ENCODE measurements at regions not wholly inside any gene's neighbourhood (a gene's known extent, or its start where the extent isn't known, plus 50 kb on each side); places are given as distances from the start of the nearest gene placed in this dataset.
"Not testable (repeated sequence)": the region's sequence is repeated elsewhere in the genome, so short reads cannot be mapped to it uniquely, and the experiment has no call there.

DNA sequence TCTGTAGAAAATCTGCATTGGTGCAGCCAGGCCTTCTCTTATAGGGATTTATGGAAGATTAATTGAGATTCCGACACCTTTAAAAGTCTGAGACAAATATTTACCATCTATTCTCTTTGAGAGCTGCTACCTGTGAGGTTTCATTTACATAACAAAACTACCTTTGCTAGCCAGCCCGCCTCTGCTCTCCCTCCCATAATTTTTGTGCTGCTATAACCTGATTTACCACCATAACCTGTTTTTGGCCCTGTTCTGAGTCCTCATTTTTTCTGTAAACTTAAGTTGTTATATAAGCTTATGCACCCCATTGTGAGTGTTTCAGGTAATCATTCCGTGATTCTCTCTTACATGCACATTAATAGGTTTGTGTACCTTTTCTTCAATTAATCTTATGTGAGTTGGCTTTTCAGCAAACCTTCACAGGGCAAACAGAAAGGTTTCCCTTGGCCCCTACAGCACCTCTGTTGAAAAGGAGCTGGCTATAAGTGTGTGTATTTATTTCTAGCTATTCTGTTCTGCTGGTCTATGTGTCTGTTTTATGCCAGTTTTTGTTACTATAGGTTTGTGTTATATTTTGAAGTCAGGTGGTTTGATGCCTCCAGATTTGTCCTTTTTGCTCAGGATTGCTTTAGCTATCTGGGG is 114.9 kb upstream of the XIRP2 start:
- no peak overlapping the region for H3K27ac ChIP-seq (ENCODE audit: low read length)
- H3F3A ChIP-seq (ENCODE audit: insufficient read depth, low read length, poor library complexity, severe bottlenecking) = no peaks in the 10 kb centered on the region
- H3K9me3 ChIP-seq (ENCODE audit: low read length) = no peaks in the 10 kb centered on the region
- H3K9me2 ChIP-seq (ENCODE audit: insufficient read depth, low read length) = no peaks in the 10 kb centered on the region
- no peaks in the 10 kb centered on the region for H3K79me2 ChIP-seq (replicated peaks; ENCODE audit: insufficient read depth, low read length)
- no peak overlapping the region for H3K4me2 ChIP-seq (ENCODE audit: low read length)
- TF ChIP-seq EP300 (conservative IDR thresholded peaks at IDR 0.05; ENCODE audit: poor library complexity, severe bottlenecking) (no peak), EZH2 (IDR thresholded peaks at IDR 0.05; ENCODE audit: borderline replicate concordance, insufficient read depth, low read length, poor library complexity, severe bottlenecking) (no peak), SMC3 (conservative IDR thresholded peaks at IDR 0.05; ENCODE audit: poor library complexity) (no peak), RAD21 (conservative IDR thresholded peaks at IDR 0.05) (no peak), TAF1 (IDR thresholded peaks at IDR 0.05; ENCODE audit: low read depth) (no peak), POLR2AphosphoS5 (IDR thresholded peaks at IDR 0.05) (no peak), MXI1 (conservative IDR thresholded peaks at IDR 0.05; ENCODE audit: poor library complexity, severe bottlenecking) (no peak)
- TF ChIP-seq, protein P1, sequence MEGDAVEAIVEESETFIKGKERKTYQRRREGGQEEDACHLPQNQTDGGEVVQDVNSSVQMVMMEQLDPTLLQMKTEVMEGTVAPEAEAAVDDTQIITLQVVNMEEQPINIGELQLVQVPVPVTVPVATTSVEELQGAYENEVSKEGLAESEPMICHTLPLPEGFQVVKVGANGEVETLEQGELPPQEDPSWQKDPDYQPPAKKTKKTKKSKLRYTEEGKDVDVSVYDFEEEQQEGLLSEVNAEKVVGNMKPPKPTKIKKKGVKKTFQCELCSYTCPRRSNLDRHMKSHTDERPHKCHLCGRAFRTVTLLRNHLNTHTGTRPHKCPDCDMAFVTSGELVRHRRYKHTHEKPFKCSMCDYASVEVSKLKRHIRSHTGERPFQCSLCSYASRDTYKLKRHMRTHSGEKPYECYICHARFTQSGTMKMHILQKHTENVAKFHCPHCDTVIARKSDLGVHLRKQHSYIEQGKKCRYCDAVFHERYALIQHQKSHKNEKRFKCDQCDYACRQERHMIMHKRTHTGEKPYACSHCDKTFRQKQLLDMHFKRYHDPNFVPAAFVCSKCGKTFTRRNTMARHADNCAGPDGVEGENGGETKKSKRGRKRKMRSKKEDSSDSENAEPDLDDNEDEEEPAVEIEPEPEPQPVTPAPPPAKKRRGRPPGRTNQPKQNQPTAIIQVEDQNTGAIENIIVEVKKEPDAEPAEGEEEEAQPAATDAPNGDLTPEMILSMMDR (IDR thresholded peaks at IDR 0.05; ENCODE audit: poor library complexity, severe bottlenecking) = no peak
- TF ChIP-seq, protein P2, sequence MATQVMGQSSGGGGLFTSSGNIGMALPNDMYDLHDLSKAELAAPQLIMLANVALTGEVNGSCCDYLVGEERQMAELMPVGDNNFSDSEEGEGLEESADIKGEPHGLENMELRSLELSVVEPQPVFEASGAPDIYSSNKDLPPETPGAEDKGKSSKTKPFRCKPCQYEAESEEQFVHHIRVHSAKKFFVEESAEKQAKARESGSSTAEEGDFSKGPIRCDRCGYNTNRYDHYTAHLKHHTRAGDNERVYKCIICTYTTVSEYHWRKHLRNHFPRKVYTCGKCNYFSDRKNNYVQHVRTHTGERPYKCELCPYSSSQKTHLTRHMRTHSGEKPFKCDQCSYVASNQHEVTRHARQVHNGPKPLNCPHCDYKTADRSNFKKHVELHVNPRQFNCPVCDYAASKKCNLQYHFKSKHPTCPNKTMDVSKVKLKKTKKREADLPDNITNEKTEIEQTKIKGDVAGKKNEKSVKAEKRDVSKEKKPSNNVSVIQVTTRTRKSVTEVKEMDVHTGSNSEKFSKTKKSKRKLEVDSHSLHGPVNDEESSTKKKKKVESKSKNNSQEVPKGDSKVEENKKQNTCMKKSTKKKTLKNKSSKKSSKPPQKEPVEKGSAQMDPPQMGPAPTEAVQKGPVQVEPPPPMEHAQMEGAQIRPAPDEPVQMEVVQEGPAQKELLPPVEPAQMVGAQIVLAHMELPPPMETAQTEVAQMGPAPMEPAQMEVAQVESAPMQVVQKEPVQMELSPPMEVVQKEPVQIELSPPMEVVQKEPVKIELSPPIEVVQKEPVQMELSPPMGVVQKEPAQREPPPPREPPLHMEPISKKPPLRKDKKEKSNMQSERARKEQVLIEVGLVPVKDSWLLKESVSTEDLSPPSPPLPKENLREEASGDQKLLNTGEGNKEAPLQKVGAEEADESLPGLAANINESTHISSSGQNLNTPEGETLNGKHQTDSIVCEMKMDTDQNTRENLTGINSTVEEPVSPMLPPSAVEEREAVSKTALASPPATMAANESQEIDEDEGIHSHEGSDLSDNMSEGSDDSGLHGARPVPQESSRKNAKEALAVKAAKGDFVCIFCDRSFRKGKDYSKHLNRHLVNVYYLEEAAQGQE (IDR thresholded peaks at IDR 0.05; ENCODE audit: borderline replicate concordance) = no peak
- no peak overlapping the region for H3K9ac ChIP-seq (ENCODE audit: low read length)
- H3K27me3 ChIP-seq (ENCODE audit: insufficient read depth, low read depth, low read length) = no peaks in the 10 kb centered on the region
- H2AFZ ChIP-seq (ENCODE audit: low read depth, low read length) = no peak overlapping the region
- no peaks in the 10 kb centered on the region for H4K20me1 ChIP-seq (ENCODE audit: insufficient read depth)
- H3K4me3 ChIP-seq (ENCODE audit: low read length) = no peak overlapping the region
- no peaks in the 10 kb centered on the region for H3K36me3 ChIP-seq (ENCODE audit: insufficient read depth, low read length)

DNA sequence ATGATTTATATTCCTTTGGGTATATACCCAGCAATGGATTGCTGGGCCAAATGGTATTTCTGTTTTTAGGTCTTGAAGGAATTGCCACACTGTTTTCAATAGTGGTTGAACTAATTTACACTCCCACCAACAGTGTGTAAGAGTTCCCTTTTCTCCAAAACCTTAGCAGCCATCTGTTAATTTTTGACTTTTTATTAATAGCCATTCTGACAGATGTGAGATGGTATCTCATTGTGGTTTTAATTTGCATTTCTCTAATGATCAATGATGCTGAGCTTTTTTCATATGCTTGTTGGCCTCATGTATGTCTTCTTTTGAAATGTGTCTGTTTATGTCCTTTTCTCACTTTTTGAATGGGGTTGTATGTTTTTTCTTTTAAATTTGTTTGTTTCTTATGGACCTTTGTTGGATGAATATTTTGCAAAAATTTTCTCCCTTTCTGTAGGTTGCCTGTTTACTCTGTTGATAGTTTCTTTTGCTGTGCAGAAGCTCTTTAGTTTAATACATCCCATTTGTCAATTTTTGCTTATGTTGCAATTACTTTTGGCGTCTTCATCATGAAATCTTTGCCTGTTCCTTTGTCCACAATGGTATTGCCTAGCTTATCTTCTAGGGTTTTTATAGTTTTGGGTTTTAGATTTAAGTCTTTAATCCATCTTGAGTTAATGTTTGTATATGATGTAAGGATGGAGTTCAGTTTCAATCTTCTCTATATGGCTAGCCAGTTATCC is 119.7 kb upstream of the XIRP2 start:
- Histone ChIP-seq H3K9me2 (ENCODE audit: insufficient read depth, low read length) (no peaks in the 10 kb centered on the region), H3K36me3 (ENCODE audit: insufficient read depth, low read length) (no peaks in the 10 kb centered on the region), H3K27ac (ENCODE audit: low read length) (no peak overlapping the region), H3F3A (ENCODE audit: insufficient read depth, low read length, poor library complexity, severe bottlenecking) (no peaks in the 10 kb centered on the region), H3K79me2 (replicated peaks; ENCODE audit: insufficient read depth, low read length) (no peaks in the 10 kb centered on the region), H2AFZ (ENCODE audit: low read depth, low read length) (no peak overlapping the region), H3K27me3 (ENCODE audit: insufficient read depth, low read depth, low read length) (no peaks in the 10 kb centered on the region), H3K9ac (ENCODE audit: low read length) (no peak overlapping the region), H3K9me3 (ENCODE audit: low read length) (no peaks in the 10 kb centered on the region), H3K4me2 (ENCODE audit: low read length) (no peak overlapping the region), H4K20me1 (ENCODE audit: insufficient read depth) (no peaks in the 10 kb centered on the region), H3K4me3 (ENCODE audit: low read length) (no peak overlapping the region)
- TF ChIP-seq TAF1 (IDR thresholded peaks at IDR 0.05; ENCODE audit: low read depth) (no peak), SMC3 (conservative IDR thresholded peaks at IDR 0.05; ENCODE audit: poor library complexity) (no peak), MXI1 (conservative IDR thresholded peaks at IDR 0.05; ENCODE audit: poor library complexity, severe bottlenecking) (no peak), EZH2 (IDR thresholded peaks at IDR 0.05; ENCODE audit: borderline replicate concordance, insufficient read depth, low read length, poor library complexity, severe bottlenecking) (no peak), RAD21 (conservative IDR thresholded peaks at IDR 0.05) (no peak)
- TF ChIP-seq, protein P1 (IDR thresholded peaks at IDR 0.05; ENCODE audit: poor library complexity, severe bottlenecking) = no peak

DNA sequence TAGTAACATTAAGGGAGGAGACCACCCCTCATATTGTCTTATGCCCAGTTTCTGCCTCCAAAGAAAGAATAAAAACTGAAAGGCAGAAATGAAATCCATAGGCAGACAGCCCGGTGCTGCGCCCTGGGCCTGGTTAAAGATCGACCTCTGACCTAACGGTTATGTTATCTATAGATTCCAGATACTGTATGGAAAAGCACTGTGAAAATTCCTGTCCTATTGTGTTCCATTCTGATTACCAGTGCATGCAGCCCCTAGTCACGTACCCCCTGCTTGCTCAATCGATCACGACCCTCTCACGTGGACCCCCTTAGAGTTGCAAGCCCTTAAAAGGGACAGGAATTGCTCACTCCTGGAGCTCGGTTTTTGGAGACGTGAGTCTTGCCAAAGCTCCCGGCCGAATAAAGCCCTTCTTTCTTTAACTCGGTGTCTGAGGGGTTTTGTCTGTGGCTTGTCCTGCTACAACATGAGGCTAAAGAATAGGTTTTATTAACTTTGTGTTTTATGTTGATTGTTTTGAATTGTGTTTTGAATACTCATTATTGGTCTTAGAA is 121.4 kb upstream of the XIRP2 start:
- not testable (repeated sequence) for H3F3A ChIP-seq (ENCODE audit: insufficient read depth, low read length, poor library complexity, severe bottlenecking); H3K27me3 ChIP-seq (ENCODE audit: insufficient read depth, low read depth, low read length); H3K27ac ChIP-seq (ENCODE audit: low read length); H3K4me3 ChIP-seq (ENCODE audit: low read length); H2AFZ ChIP-seq (ENCODE audit: low read depth, low read length); H3K9ac ChIP-seq (ENCODE audit: low read length); H3K36me3 ChIP-seq (ENCODE audit: insufficient read depth, low read length); H3K9me3 ChIP-seq (ENCODE audit: low read length); H3K4me2 ChIP-seq (ENCODE audit: low read length); H4K20me1 ChIP-seq (ENCODE audit: insufficient read depth); H3K79me2 ChIP-seq (replicated peaks; ENCODE audit: insufficient read depth, low read length); H3K9me2 ChIP-seq (ENCODE audit: insufficient read depth, low read length)
